NCI-H2029 treated with DMSO at 0.1 percent for 48 hours (cell line): ENCODE measurements at regions not wholly inside any gene's neighbourhood (a gene's known extent, or its start where the extent isn't known, plus 50 kb on each side); places are given as distances from the start of the nearest gene placed in this dataset.
A peak's percentile ranks its signal among the peaks of the same experiment; 100 is the strongest.

ENCODE experiments used
- DNase-seq: peaks from one replicate; lab custom pipeline; 2025; lab: John Stamatoyannopoulos, UW

- DNase-seq, result no peak
Measured at GRCh38 chr6:22668717-22669116, 99.4 kb downstream of the HDGFL1 start.

- no peak for DNase-seq
Measured at GRCh38 chr6:22670605-22671004, 101.2 kb downstream of the HDGFL1 start.

GRCh38 chr6:22673474-22673873 lies 104.1 kb downstream of the HDGFL1 start:
- DNase-seq, result no peak

- DNase-seq, result no peak
Measured at GRCh38 chr6:22680950-22681349, 111.6 kb downstream of the HDGFL1 start.

GRCh38 chr6:22681761-22682160 lies 112.4 kb downstream of the HDGFL1 start:
- DNase-seq, result no peak

- peak; percentile 59 for DNase-seq
Measured at GRCh38 chr6:22682979-22683378, 113.6 kb downstream of the HDGFL1 start.

GRCh38 chr6:22690446-22690845 lies 121.1 kb downstream of the HDGFL1 start:
- DNase-seq, result no peak

GRCh38 chr6:22694092-22694724 lies 124.8 kb downstream of the HDGFL1 start:
- DNase-seq, result no peak

GRCh38 chr6:22696481-22696880 lies 127.1 kb downstream of the HDGFL1 start:
- DNase-seq, result no peak

GRCh38 chr6:22697306-22697705 lies 127.9 kb downstream of the HDGFL1 start:
- no peak for DNase-seq

GRCh38 chr6:22699151-22699550 lies 129.8 kb downstream of the HDGFL1 start:
- no peak for DNase-seq

GRCh38 chr6:22706651-22707050 lies 137.3 kb downstream of the HDGFL1 start:
- DNase-seq, result no peak

- no peak for DNase-seq
Measured at GRCh38 chr6:22708469-22708868, 139.1 kb downstream of the HDGFL1 start.

- no peak for DNase-seq
Measured at GRCh38 chr6:22709803-22710202, 140.4 kb downstream of the HDGFL1 start.

- DNase-seq, result no peak
Measured at GRCh38 chr6:22716721-22717120, 147.4 kb downstream of the HDGFL1 start.

GRCh38 chr6:22717915-22718314 lies 148.5 kb downstream of the HDGFL1 start:
- DNase-seq, result peak; percentile 95

- no peak for DNase-seq
Measured at GRCh38 chr6:22722913-22723312, 153.5 kb downstream of the HDGFL1 start.

- no peak for DNase-seq
Measured at GRCh38 chr6:22726966-22727365, 157.6 kb downstream of the HDGFL1 start.

GRCh38 chr6:22727710-22728109 lies 158.3 kb downstream of the HDGFL1 start:
- DNase-seq, result no peak

- DNase-seq, result no peak
Measured at GRCh38 chr6:22732176-22732970, 163.0 kb downstream of the HDGFL1 start.

GRCh38 chr6:22736740-22737139 lies 167.4 kb downstream of the HDGFL1 start:
- no peak for DNase-seq

- no peak for DNase-seq
Measured at GRCh38 chr6:22737331-22737730, 168.0 kb downstream of the HDGFL1 start.

- DNase-seq, result no peak
Measured at GRCh38 chr6:22738194-22738593, 168.8 kb downstream of the HDGFL1 start.

- no peak for DNase-seq
Measured at GRCh38 chr6:22747571-22747970, 178.2 kb downstream of the HDGFL1 start.
